ENCODE measurements at regions not wholly inside any gene's neighbourhood (a gene's known extent, or its start where the extent isn't known, plus 50 kb on each side); places are given as distances from the start of the nearest gene placed in this dataset.

GRCh38 chr2:216553482-216554240 is 55.0 kb downstream of the RPL37A start:
- no peak for DNase-seq (ENCODE audit: low spot score)

GRCh38 chr2:216554286-216554685 is 55.6 kb downstream of the RPL37A start:
- no peak for DNase-seq (ENCODE audit: low spot score)

GRCh38 chr2:216554755-216555154 is 56.1 kb downstream of the RPL37A start:
- DNase-seq (ENCODE audit: low spot score) = no peak

- no peak for DNase-seq (ENCODE audit: low spot score)
Observed at GRCh38 chr2:216555274-216555673, 56.6 kb downstream of the RPL37A start.

GRCh38 chr2:216556202-216556601 is 57.6 kb downstream of the RPL37A start:
- DNase-seq (ENCODE audit: low spot score) = no peak

GRCh38 chr2:216557413-216557812 is 58.8 kb downstream of the RPL37A start:
- no peak for DNase-seq (ENCODE audit: low spot score)

GRCh38 chr2:216557820-216558219 is 59.2 kb downstream of the RPL37A start:
- DNase-seq (ENCODE audit: low spot score) = no peak

- no peak for DNase-seq (ENCODE audit: low spot score)
Observed at GRCh38 chr2:216559625-216560156, 61.0 kb downstream of the RPL37A start.

GRCh38 chr2:216560838-216561270 is 62.2 kb downstream of the RPL37A start:
- no peak for DNase-seq (ENCODE audit: low spot score)

GRCh38 chr2:216562696-216563435 is 64.2 kb downstream of the RPL37A start:
- DNase-seq (ENCODE audit: low spot score) = no peak

GRCh38 chr2:216563646-216564045 is 65.0 kb downstream of the RPL37A start:
- DNase-seq (ENCODE audit: low spot score) = no peak

GRCh38 chr2:216564611-216565010 is 66.0 kb downstream of the RPL37A start:
- no peak for DNase-seq (ENCODE audit: low spot score)

- no peak for DNase-seq (ENCODE audit: low spot score)
Observed at GRCh38 chr2:216565956-216566355, 67.3 kb upstream of the IGFBP2 start.

GRCh38 chr2:216568576-216568975 is 64.6 kb upstream of the IGFBP2 start:
- DNase-seq (ENCODE audit: low spot score) = no peak

- DNase-seq (ENCODE audit: low spot score) = no peak
Observed at GRCh38 chr2:216569765-216570164, 63.5 kb upstream of the IGFBP2 start.

- no peak for DNase-seq (ENCODE audit: low spot score)
Observed at GRCh38 chr2:216570357-216570756, 62.9 kb upstream of the IGFBP2 start.

- no peak for DNase-seq (ENCODE audit: low spot score)
Observed at GRCh38 chr2:216571178-216571908, 61.9 kb upstream of the IGFBP2 start.

GRCh38 chr2:216571909-216572513 is 61.2 kb upstream of the IGFBP2 start:
- no peak for DNase-seq (ENCODE audit: low spot score)

- no peak for DNase-seq (ENCODE audit: low spot score)
Observed at GRCh38 chr2:216572582-216573578, 60.3 kb upstream of the IGFBP2 start.

GRCh38 chr2:216574046-216574445 is 59.2 kb upstream of the IGFBP2 start:
- no peak for DNase-seq (ENCODE audit: low spot score)

- no peak for DNase-seq (ENCODE audit: low spot score)
Observed at GRCh38 chr2:216574586-216574985, 58.6 kb upstream of the IGFBP2 start.
